Neural cell (in vitro differentiated cells): ENCODE measurements at regions not wholly inside any gene's neighbourhood (a gene's known extent, or its start where the extent isn't known, plus 50 kb on each side); places are given as distances from the start of the nearest gene placed in this dataset.

ENCODE experiments used
- H2AFZ ChIP-seq: fragments of 200-600, 300-800 bp; sonication (generic), shearing (Covaris generic); 2 replicates; pipeline ENCODE4 v1.6.0; 2014; ENCODE audit warnings: low read depth, mild to moderate bottlenecking, antibody characterized with exemption, low read length, moderate library complexity
- H3F3A ChIP-seq: fragments of 200-600 bp; shearing (Covaris generic); 2 replicates; pipeline ENCODE4 v1.6.1; 2016; ENCODE audit warnings: mild to moderate bottlenecking, moderate library complexity, mixed read lengths, antibody characterized with exemption, low read length; ENCODE audit not compliant: insufficient read depth, poor library complexity, severe bottlenecking
- H3K27ac ChIP-seq: fragments of 200-600, 300-800 bp; sonication (generic), shearing (Covaris generic); 2 replicates; pipeline ENCODE4 v1.5.1; 2014; ENCODE audit warnings: mild to moderate bottlenecking, low read length, moderate library complexity
- H3K27me3 ChIP-seq: fragments of 300-800, 200-600 bp; sonication (generic), shearing (Covaris generic); 2 replicates; pipeline ENCODE4 v1.6.0; 2014; ENCODE audit warnings: mild to moderate bottlenecking, low read depth, low read length, moderate library complexity; ENCODE audit not compliant: insufficient read depth
- H3K36me3 ChIP-seq: fragments of 300-800, 200-600 bp; sonication (generic), shearing (Covaris generic); 2 replicates; pipeline ENCODE4 v1.5.1; 2014; ENCODE audit warnings: mild to moderate bottlenecking, antibody characterized with exemption, low read length, moderate library complexity; ENCODE audit not compliant: insufficient read depth
- H3K4me2 ChIP-seq: fragments of 300-800, 200-600 bp; sonication (generic), shearing (Covaris generic); 2 replicates; pipeline ENCODE4 v1.6.0; 2014; ENCODE audit warnings: mild to moderate bottlenecking, low read length
- H3K4me3 ChIP-seq: fragments of 300-800, 200-600 bp; sonication (generic), shearing (Covaris generic); 2 replicates; pipeline ENCODE4 v1.5.1; 2014; ENCODE audit warnings: mild to moderate bottlenecking, low read length, moderate library complexity
- H3K79me2 ChIP-seq: fragments of 200-600 bp; shearing (Covaris generic); replicated peaks from 2 replicates; pipeline ENCODE4 v1.6.0; 2014; ENCODE audit warnings: mild to moderate bottlenecking, low read length, moderate library complexity; ENCODE audit not compliant: insufficient read depth
- H3K9ac ChIP-seq: fragments of 300-800, 200-600 bp; sonication (generic), shearing (Covaris generic); 2 replicates; pipeline ENCODE4 v1.6.1; 2016; ENCODE audit warnings: mild to moderate bottlenecking, low read length, mixed read lengths
- H3K9me2 ChIP-seq: fragments of 200-600 bp; shearing (Covaris generic); 2 replicates; pipeline ENCODE4 v1.6.1; 2016; ENCODE audit warnings: mild to moderate bottlenecking, low read length, mixed read lengths; ENCODE audit not compliant: insufficient read depth
- H3K9me3 ChIP-seq: fragments of 200-600, 300-800 bp; sonication (generic), shearing (Covaris generic); 2 replicates; pipeline ENCODE4 v1.6.1; 2016; ENCODE audit warnings: mild to moderate bottlenecking, mixed run types, low read length, moderate library complexity, mixed read lengths
- H4K20me1 ChIP-seq: fragments of 200-600 bp; shearing (Covaris generic); 2 replicates; pipeline ENCODE4 v1.6.1; 2016; ENCODE audit warnings: mild to moderate bottlenecking, mixed run types; ENCODE audit not compliant: insufficient read depth
- CTCF ChIP-seq: fragments of 450-650 bp; IDR thresholded peaks from 2 replicates; pipeline ENCODE4 v1.5.1; 2014; ENCODE audit warnings: antibody characterized with exemption, mild to moderate bottlenecking, moderate library complexity; ENCODE audit not compliant: poor library complexity, severe bottlenecking
- EP300 ChIP-seq: fragments of 450-650 bp; conservative IDR thresholded peaks from 2 replicates; pipeline ENCODE4 v1.6.1; 2014; ENCODE audit warnings: antibody characterized with exemption, mild to moderate bottlenecking, moderate library complexity; ENCODE audit not compliant: poor library complexity, severe bottlenecking
- EZH2 ChIP-seq: fragments of 200-600, 300-800 bp; shearing (Covaris generic), sonication (generic); IDR thresholded peaks from 2 replicates; pipeline ENCODE4 v1.6.1; 2014; ENCODE audit warnings: antibody characterized with exemption, low read length, borderline replicate concordance, mild to moderate bottlenecking; ENCODE audit not compliant: insufficient read depth, poor library complexity, severe bottlenecking
- MXI1 ChIP-seq: fragments of 450-650 bp; conservative IDR thresholded peaks from 2 replicates; pipeline ENCODE4 v1.6.1; 2014; ENCODE audit warnings: antibody characterized with exemption, mild to moderate bottlenecking; ENCODE audit not compliant: poor library complexity, severe bottlenecking
- POLR2AphosphoS5 ChIP-seq: IDR thresholded peaks from 2 replicates; pipeline ENCODE4 v1.6.1; 2012
- RAD21 ChIP-seq: fragments of 450-650 bp; conservative IDR thresholded peaks from 2 replicates; pipeline ENCODE4 v1.6.1; 2014; ENCODE audit warnings: antibody characterized with exemption, mild to moderate bottlenecking, moderate library complexity
- REST ChIP-seq: IDR thresholded peaks from 2 replicates; pipeline ENCODE4 v1.6.1; 2012; ENCODE audit warnings: borderline replicate concordance
- SMC3 ChIP-seq: fragments of 450-650 bp; conservative IDR thresholded peaks from 2 replicates; pipeline ENCODE4 v1.6.1; 2014; ENCODE audit warnings: antibody characterized with exemption, mild to moderate bottlenecking, moderate library complexity; ENCODE audit not compliant: poor library complexity
- TAF1 ChIP-seq: IDR thresholded peaks from 2 replicates; pipeline ENCODE4 v1.6.1; 2012; ENCODE audit warnings: low read depth

- H3K27ac ChIP-seq: no peak overlapping the region
- H3K79me2 ChIP-seq: no peaks in the 10 kb centered on the region
- no peaks in the 10 kb centered on the region for H3K27me3 ChIP-seq
- H2AFZ ChIP-seq: no peak overlapping the region
- no peaks in the 10 kb centered on the region for H3K9me2 ChIP-seq
- no peak for TF ChIP-seq POLR2AphosphoS5
- no peak for TF ChIP-seq EZH2
- no peak for TF ChIP-seq MXI1
- no peak for TF ChIP-seq TAF1
- no peak for TF ChIP-seq RAD21
- no peak for TF ChIP-seq REST
- TF ChIP-seq EP300: no peak
- TF ChIP-seq CTCF: no peak
- no peak for TF ChIP-seq SMC3
- H3K9ac ChIP-seq: no peak overlapping the region
- H3K36me3 ChIP-seq: no peaks in the 10 kb centered on the region
- no peak overlapping the region for H3K4me2 ChIP-seq
- no peak overlapping the region for H3K4me3 ChIP-seq
- H3K9me3 ChIP-seq: no peaks in the 10 kb centered on the region
- H4K20me1 ChIP-seq: no peaks in the 10 kb centered on the region
- no peaks in the 10 kb centered on the region for H3F3A ChIP-seq
These were observed 192.7 kb upstream of the S100G start for GRCh38 chrX:16457239-16457638.

- Histone ChIP-seq H3K9ac (no peak overlapping the region), H3K4me2 (no peak overlapping the region), H3K27me3 (no peaks in the 10 kb centered on the region), H3K79me2 (no peaks in the 10 kb centered on the region), H2AFZ (no peak overlapping the region), H3K4me3 (no peak overlapping the region), H3K27ac (no peak overlapping the region), H3K36me3 (no peaks in the 10 kb centered on the region), H4K20me1 (no peaks in the 10 kb centered on the region), H3K9me2 (no peaks in the 10 kb centered on the region), H3K9me3 (no peaks in the 10 kb centered on the region), H3F3A (no peaks in the 10 kb centered on the region)
- no peak for TF ChIP-seq EP300
- no peak for TF ChIP-seq EZH2
- TF ChIP-seq REST: no peak
- no peak for TF ChIP-seq SMC3
These were observed 191.8 kb upstream of the S100G start for GRCh38 chrX:16458208-16458607.
